Panc1 (cell line): ENCODE measurements at regions not wholly inside any gene's neighbourhood (a gene's known extent, or its start where the extent isn't known, plus 50 kb on each side); places are given as distances from the start of the nearest gene placed in this dataset.

ENCODE experiments used
- ATAC-seq: fragments of 200-7000 bp; cut with Tn5 transposase; 2 replicates; pipeline ENCODE4 v1.9.1; 2020; ENCODE audit warnings: mild to moderate bottlenecking, moderate library complexity
- BruUV-seq: library from RNA; stranded (reverse); fragments of 400-500 nt; replicated peaks from 2 replicates; lab custom pipeline; 2021; lab: Mats Ljungman, UMichigan
- CTCF ChIA-PET: fragments of 300-600 bp; sonication (Branson Sonifier 250); formaldehyde crosslinking; loops from one replicate; lab custom pipeline; 2022; ENCODE audit warnings: antibody characterized with exemption; lab: Charles Lee
- POLR2A ChIA-PET: fragments of 300-600 bp; sonication (Branson Sonifier 250); formaldehyde crosslinking; loops from one replicate; lab custom pipeline; 2022; ENCODE audit warnings: antibody characterized with exemption; lab: Charles Lee
- DNase-seq: peaks from one replicate; pipeline ENCODE4 v3.0.0-alpha.2; 2010; ENCODE audit warnings: low read depth, low spot score
- H3K27ac ChIP-seq: 2 replicates; pipeline ENCODE4 v1.5.1; 2011; ENCODE audit warnings: mild to moderate bottlenecking, low read length, inconsistent platforms
- H3K27me3 ChIP-seq: fragments of 200-500 bp; sonication (Bioruptor generic); 2 replicates; pipeline ENCODE4 v1.6.0; 2014; ENCODE audit warnings: low read length, inconsistent platforms; ENCODE audit not compliant: control insufficient read depth, insufficient read depth
- H3K36me3 ChIP-seq: fragments of 200-500 bp; sonication (Bioruptor generic); 2 replicates; pipeline ENCODE4 v1.5.1; 2014; ENCODE audit warnings: inconsistent platforms, mild to moderate bottlenecking, low read length, moderate library complexity; ENCODE audit not compliant: control insufficient read depth, insufficient read depth
- H3K4me1 ChIP-seq: 2 replicates; pipeline ENCODE4 v1.5.1; 2011; ENCODE audit warnings: inconsistent platforms, mild to moderate bottlenecking, low read length, moderate library complexity; ENCODE audit not compliant: control insufficient read depth, insufficient read depth
- H3K4me3 ChIP-seq, 2 experiments: 2 replicates each; pipeline ENCODE4 v1.5.1; 2011 to 2012; ENCODE audit warnings: low read depth in 2 of 2, low read length in 2 of 2, mild to moderate bottlenecking in 2 of 2, inconsistent platforms in 1 of 2, moderate library complexity in 1 of 2
- H3K9me3 ChIP-seq: fragments of 200-500 bp; sonication (Bioruptor generic); 2 replicates; pipeline ENCODE4 v1.5.1; 2014; ENCODE audit warnings: low read depth, mild to moderate bottlenecking, inconsistent platforms, low read length, moderate library complexity; ENCODE audit not compliant: control insufficient read depth, insufficient read depth
- POLR2AphosphoS5 ChIP-seq: IDR thresholded peaks from 2 replicates; pipeline ENCODE4 v1.6.1; 2012; ENCODE audit warnings: mild to moderate bottlenecking, low read depth, low read length, moderate library complexity
- SIN3A ChIP-seq: IDR thresholded peaks from 2 replicates; pipeline ENCODE4 v1.6.1; 2012; ENCODE audit warnings: low read depth, mild to moderate bottlenecking, low read length, moderate library complexity, borderline replicate concordance; ENCODE audit not compliant: insufficient read depth
- TCF7L2 ChIP-seq: IDR thresholded peaks from 2 replicates; pipeline ENCODE4 v1.6.1; 2011; ENCODE audit warnings: mild to moderate bottlenecking, low read depth, low read length, inconsistent platforms
- in situ Hi-C: cut with HindIII; loops from 2 replicates; pipeline ENCODE4 v1.10.0; 2016; ENCODE audit warnings: low sequenced_read_pairs, low pct_unique_long_range_greater_than_20kb
- intact Hi-C: fragments of 100-400 bp; cut with micrococcal nuclease; formaldehyde crosslinking; loops from one replicate; pipeline ENCODE4 v1.10.0; 2022; ENCODE audit not compliant: unreplicated experiment
- TF ChIP-seq, protein P1 (sequence below): fragments of 450-650 bp; IDR thresholded peaks from 2 replicates; pipeline ENCODE4 v1.5.1; 2017; ENCODE audit warnings: mild to moderate bottlenecking
- TF ChIP-seq, protein P2 (sequence below), 2 experiments: IDR thresholded peaks; 2 replicates each; pipeline ENCODE4 v1.6.1; 2011 to 2012; ENCODE audit warnings: low read depth in 2 of 2, control low read depth in 1 of 2, low read length in 1 of 2, mild to moderate bottlenecking in 1 of 2, moderate library complexity in 1 of 2; ENCODE audit not compliant: insufficient read depth in 1 of 2

DNA sequence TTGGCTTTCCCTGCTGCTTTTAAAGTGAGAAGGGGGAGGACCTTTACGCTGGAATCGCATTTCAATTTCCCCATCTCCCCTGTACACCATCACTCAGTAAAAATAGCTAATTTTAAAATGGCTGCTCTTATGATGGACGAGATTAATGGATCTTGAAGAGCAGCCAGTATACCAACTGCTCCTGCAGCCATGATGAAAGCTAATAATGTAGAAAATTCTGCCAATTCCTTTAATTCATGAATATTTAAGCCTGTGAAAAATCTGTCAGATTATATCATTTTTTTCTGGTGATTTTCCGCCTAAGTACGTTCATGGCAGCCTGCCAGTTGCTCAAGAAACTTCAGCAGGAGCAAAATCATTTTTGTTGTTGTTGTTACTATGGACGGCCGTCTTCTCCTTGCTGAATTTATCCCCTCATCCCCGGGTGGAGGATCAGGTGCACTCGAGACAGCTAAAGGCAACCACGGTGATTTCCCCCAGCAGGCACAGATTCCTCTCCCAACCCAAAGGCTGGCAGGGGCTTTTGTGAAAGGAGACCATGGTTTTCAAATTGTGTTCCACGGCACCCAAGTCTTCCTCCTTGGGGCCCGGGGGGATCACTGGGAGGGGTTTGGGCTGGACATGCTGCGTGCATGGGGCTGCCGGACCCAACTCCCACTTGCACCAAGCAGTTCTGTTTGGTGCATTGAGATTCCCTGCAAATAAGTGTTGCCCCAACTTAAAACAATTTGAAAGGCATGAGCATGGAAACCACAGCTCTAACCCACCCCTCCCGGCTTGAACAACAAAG lies 289.6 kb downstream of the UACA start:
- DNase-seq (no peak), ATAC-seq (no peak)
- CTCF ChIA-PET: no interaction called here
- Histone ChIP-seq H3K27ac (peak overlapping the region; percentile 99), H3K36me3 (no peaks in the 10 kb centered on the region), H3K4me1 (peaks cover 62% of the 10 kb centered on the region), H3K9me3 (no peaks in the 10 kb centered on the region), H3K27me3 (no peaks in the 10 kb centered on the region), H3K4me3 (peak overlapping the region in 1 of 2 experiments; percentile 41; a peak in 2 of 4 replicates)
- no TSS peak for BruUV-seq
- in situ Hi-C loops: no loop called here
- POLR2A ChIA-PET: no interaction called here
- intact Hi-C loops: no loop called here
- no peak for TF ChIP-seq TCF7L2
- TF ChIP-seq POLR2AphosphoS5: no peak
- TF ChIP-seq, protein P1, sequence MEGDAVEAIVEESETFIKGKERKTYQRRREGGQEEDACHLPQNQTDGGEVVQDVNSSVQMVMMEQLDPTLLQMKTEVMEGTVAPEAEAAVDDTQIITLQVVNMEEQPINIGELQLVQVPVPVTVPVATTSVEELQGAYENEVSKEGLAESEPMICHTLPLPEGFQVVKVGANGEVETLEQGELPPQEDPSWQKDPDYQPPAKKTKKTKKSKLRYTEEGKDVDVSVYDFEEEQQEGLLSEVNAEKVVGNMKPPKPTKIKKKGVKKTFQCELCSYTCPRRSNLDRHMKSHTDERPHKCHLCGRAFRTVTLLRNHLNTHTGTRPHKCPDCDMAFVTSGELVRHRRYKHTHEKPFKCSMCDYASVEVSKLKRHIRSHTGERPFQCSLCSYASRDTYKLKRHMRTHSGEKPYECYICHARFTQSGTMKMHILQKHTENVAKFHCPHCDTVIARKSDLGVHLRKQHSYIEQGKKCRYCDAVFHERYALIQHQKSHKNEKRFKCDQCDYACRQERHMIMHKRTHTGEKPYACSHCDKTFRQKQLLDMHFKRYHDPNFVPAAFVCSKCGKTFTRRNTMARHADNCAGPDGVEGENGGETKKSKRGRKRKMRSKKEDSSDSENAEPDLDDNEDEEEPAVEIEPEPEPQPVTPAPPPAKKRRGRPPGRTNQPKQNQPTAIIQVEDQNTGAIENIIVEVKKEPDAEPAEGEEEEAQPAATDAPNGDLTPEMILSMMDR: no peak

DNA sequence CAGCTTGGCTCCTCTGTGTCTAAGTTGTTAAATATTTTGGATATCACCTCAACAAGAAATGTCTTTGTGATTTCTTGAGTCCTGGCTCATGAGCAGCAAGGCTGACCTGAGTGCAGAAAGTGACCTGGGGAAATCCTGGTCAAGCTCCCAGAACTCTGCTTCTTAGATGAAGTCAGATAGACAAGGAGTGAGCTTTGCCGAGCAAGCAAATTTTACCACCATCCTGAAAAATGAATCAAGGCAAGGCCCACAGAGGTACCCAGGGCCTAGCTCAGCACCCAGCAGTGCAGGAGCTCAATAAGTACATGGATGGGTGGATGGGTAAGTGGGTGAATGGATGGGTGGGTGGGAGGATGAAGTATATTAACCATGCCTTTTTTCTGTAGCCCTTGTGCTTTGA lies 291.8 kb downstream of the UACA start:
- peaks cover 72% of the 10 kb centered on the region for H3K4me1 ChIP-seq
- H3K4me3 ChIP-seq: no peak overlapping the region
- in situ Hi-C loops (no loop called here), intact Hi-C loops (no loop called here)
- BruUV-seq: no TSS peak
- H3K9me3 ChIP-seq: no peaks in the 10 kb centered on the region
- CTCF ChIA-PET: interaction anchor here (0.7 kb wide), 1 partner anchor 374 kb away, joined by 6 read pairs; the partner anchor contains the start of gene TLE3
- H3K27me3 ChIP-seq: no peaks in the 10 kb centered on the region
- no peak for DNase-seq
- H3K36me3 ChIP-seq: no peaks in the 10 kb centered on the region
- POLR2A ChIA-PET: no interaction called here
- TF ChIP-seq, protein P1: no peak
- TF ChIP-seq POLR2AphosphoS5 (no peak), SIN3A (no peak), TCF7L2 (no peak)
- TF ChIP-seq, protein P2, sequence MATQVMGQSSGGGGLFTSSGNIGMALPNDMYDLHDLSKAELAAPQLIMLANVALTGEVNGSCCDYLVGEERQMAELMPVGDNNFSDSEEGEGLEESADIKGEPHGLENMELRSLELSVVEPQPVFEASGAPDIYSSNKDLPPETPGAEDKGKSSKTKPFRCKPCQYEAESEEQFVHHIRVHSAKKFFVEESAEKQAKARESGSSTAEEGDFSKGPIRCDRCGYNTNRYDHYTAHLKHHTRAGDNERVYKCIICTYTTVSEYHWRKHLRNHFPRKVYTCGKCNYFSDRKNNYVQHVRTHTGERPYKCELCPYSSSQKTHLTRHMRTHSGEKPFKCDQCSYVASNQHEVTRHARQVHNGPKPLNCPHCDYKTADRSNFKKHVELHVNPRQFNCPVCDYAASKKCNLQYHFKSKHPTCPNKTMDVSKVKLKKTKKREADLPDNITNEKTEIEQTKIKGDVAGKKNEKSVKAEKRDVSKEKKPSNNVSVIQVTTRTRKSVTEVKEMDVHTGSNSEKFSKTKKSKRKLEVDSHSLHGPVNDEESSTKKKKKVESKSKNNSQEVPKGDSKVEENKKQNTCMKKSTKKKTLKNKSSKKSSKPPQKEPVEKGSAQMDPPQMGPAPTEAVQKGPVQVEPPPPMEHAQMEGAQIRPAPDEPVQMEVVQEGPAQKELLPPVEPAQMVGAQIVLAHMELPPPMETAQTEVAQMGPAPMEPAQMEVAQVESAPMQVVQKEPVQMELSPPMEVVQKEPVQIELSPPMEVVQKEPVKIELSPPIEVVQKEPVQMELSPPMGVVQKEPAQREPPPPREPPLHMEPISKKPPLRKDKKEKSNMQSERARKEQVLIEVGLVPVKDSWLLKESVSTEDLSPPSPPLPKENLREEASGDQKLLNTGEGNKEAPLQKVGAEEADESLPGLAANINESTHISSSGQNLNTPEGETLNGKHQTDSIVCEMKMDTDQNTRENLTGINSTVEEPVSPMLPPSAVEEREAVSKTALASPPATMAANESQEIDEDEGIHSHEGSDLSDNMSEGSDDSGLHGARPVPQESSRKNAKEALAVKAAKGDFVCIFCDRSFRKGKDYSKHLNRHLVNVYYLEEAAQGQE (IDR thresholded peaks at IDR 0.05; ENCODE audit: insufficient read depth in 1 of 2, low read depth in 2 of 2, low read length in 1 of 2): no peak
- ATAC-seq: no peak
- H3K27ac ChIP-seq: peak overlapping the region; percentile 99
